GM12865 (cell line): ENCODE measurements at regions not wholly inside any gene's neighbourhood (a gene's known extent, or its start where the extent isn't known, plus 50 kb on each side); places are given as distances from the start of the nearest gene placed in this dataset.

Experiments
- DNase-seq: peaks from one replicate; pipeline ENCODE4 v3.0.0; 2010; ENCODE audit warnings: low read depth
- H3K4me3 ChIP-seq: 2 replicates; pipeline ENCODE4 v1.5.1; 2011; ENCODE audit warnings: mild to moderate bottlenecking, low read depth, low read length, control low read depth
- CTCF ChIP-seq: IDR thresholded peaks from 2 replicates; pipeline ENCODE4 v1.5.1; 2011; ENCODE audit warnings: low read length, control low read depth, low read depth, inconsistent platforms; ENCODE audit not compliant: insufficient read depth; ENCODE audit errors: missing control alignments

GRCh38 chr13:90545070-90545840 lies 802.2 kb upstream of the MIR17HG start:
- TF ChIP-seq CTCF: no peak
- no peak for DNase-seq
- H3K4me3 ChIP-seq: no peak overlapping the region

- TF ChIP-seq CTCF: no peak
- DNase-seq: no peak
These were observed 800.2 kb upstream of the MIR17HG start for GRCh38 chr13:90547272-90547790.

GRCh38 chr13:90551253-90551652 lies 796.2 kb upstream of the MIR17HG start:
- no peak for DNase-seq
- no peak for TF ChIP-seq CTCF
- H3K4me3 ChIP-seq: no peak overlapping the region

More at GRCh38 chr13:90547272-90547790, 800.2 kb upstream of the MIR17HG start:
- H3K4me3 ChIP-seq: no peak overlapping the region

- no peak overlapping the region for H3K4me3 ChIP-seq
- TF ChIP-seq CTCF: no peak
- DNase-seq: no peak
These were observed 794.8 kb upstream of the MIR17HG start for GRCh38 chr13:90552702-90553101.

GRCh38 chr13:90553159-90553558 lies 794.3 kb upstream of the MIR17HG start:
- H3K4me3 ChIP-seq: no peak overlapping the region
- no peak for DNase-seq
- TF ChIP-seq CTCF: no peak

- DNase-seq: no peak
- TF ChIP-seq CTCF: no peak
- H3K4me3 ChIP-seq: no peak overlapping the region
These were observed 789.9 kb upstream of the MIR17HG start for GRCh38 chr13:90557626-90558025.

GRCh38 chr13:90562443-90562842 lies 785.0 kb upstream of the MIR17HG start:
- no peak for TF ChIP-seq CTCF
- DNase-seq: no peak
- H3K4me3 ChIP-seq: no peak overlapping the region
